Uterus (tissue), 2 donors: ENCODE measurements at regions not wholly inside any gene's neighbourhood (a gene's known extent, or its start where the extent isn't known, plus 50 kb on each side); places are given as distances from the start of the nearest gene placed in this dataset.

ENCODE experiments used
- POLR2A ChIP-seq, 2 donors: fragments of 450-650 bp; IDR thresholded peaks; one replicate each; pipeline ENCODE4 v1.6.1; 2016; ENCODE audit warnings: antibody characterized with exemption in 2 of 2, mild to moderate bottlenecking in 1 of 2, moderate library complexity in 1 of 2
- TF ChIP-seq, protein P1 (sequence below), 4 experiments: fragments of 200-600 bp in 2 of 4; fragments of 450-650 bp in 2 of 4; sonication (generic) in 2 of 4; IDR thresholded peaks; one replicate each; pipeline ENCODE4 v1.5.1; 2016 to 2019; ENCODE audit warnings: antibody characterized with exemption in 4 of 4, mild to moderate bottlenecking in 2 of 4, moderate library complexity in 1 of 4

DNA sequence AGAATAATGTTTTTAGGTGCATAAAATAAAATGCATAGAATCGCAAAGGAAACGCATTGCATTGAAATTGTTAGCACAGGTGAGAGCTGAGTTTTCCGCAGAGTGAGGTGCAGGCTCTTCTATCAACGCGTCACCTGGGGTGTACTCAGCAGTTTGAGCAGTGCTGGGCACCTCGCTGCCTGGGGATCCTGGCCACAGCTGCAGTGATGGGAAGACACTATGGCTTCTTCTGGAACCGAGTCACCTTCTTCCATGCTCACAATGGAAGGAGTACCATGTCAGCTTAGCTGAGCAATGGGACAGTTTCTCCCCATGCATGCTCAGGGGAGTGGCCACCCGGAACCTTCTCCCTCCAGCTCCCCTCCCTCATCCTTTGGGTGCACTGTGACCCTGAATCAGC, 95.4 kb upstream of the OTOS start:
- TF ChIP-seq, protein P1, sequence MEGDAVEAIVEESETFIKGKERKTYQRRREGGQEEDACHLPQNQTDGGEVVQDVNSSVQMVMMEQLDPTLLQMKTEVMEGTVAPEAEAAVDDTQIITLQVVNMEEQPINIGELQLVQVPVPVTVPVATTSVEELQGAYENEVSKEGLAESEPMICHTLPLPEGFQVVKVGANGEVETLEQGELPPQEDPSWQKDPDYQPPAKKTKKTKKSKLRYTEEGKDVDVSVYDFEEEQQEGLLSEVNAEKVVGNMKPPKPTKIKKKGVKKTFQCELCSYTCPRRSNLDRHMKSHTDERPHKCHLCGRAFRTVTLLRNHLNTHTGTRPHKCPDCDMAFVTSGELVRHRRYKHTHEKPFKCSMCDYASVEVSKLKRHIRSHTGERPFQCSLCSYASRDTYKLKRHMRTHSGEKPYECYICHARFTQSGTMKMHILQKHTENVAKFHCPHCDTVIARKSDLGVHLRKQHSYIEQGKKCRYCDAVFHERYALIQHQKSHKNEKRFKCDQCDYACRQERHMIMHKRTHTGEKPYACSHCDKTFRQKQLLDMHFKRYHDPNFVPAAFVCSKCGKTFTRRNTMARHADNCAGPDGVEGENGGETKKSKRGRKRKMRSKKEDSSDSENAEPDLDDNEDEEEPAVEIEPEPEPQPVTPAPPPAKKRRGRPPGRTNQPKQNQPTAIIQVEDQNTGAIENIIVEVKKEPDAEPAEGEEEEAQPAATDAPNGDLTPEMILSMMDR (IDR thresholded peaks at IDR 0.05) = no peak
- TF ChIP-seq POLR2A (IDR thresholded peaks at IDR 0.05) = no peak
